B cell (primary cell): ENCODE measurements at regions not wholly inside any gene's neighbourhood (a gene's known extent, or its start where the extent isn't known, plus 50 kb on each side); places are given as distances from the start of the nearest gene placed in this dataset.

Source experiments
- EZH2 ChIP-seq: IDR thresholded peaks from 2 replicates; pipeline ENCODE4 v1.6.1; 2012; ENCODE audit warnings: borderline replicate concordance, low read depth, mild to moderate bottlenecking, moderate library complexity, low read length; ENCODE audit not compliant: insufficient read depth, poor library complexity, severe bottlenecking
- TF ChIP-seq, protein P1 (sequence below): fragments of 200-600 bp; IDR thresholded peaks from one replicate; pipeline ENCODE4 v1.8.0; 2022; ENCODE audit warnings: antibody characterized with exemption, mild to moderate bottlenecking

DNA sequence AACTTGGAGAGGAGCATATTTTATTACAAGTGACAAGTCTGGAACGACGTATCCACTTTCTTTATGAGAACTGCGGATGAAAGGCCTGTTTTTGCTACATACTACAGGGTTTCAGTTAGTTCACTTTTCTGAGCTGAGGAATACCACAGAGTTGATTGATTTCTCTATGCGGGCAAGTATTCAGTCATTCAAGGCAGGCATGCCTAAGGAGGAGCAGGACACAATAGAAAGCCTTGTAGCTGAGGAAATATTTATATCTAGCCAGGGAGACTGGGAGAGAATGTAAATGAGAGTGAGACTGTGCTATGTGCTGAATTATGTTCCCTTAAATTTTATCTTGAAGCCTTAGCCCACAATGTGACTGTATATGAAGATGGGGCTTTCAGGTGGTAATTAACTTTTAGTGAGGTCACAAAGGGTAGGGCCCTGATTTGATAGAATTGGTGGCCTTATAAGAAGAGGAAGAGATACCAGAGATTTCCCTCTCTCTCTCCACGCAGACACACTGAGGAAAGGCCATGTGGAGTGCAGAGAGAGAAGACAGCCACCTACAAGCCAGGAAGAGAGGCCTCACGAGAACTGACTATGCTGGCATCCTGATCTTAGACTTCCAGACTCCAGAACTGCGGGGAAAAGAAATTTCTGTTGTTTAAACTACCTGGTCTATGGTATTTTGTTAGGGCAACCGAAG, 459.0 kb upstream of the ATP2B1 start:
- TF ChIP-seq, protein P1, sequence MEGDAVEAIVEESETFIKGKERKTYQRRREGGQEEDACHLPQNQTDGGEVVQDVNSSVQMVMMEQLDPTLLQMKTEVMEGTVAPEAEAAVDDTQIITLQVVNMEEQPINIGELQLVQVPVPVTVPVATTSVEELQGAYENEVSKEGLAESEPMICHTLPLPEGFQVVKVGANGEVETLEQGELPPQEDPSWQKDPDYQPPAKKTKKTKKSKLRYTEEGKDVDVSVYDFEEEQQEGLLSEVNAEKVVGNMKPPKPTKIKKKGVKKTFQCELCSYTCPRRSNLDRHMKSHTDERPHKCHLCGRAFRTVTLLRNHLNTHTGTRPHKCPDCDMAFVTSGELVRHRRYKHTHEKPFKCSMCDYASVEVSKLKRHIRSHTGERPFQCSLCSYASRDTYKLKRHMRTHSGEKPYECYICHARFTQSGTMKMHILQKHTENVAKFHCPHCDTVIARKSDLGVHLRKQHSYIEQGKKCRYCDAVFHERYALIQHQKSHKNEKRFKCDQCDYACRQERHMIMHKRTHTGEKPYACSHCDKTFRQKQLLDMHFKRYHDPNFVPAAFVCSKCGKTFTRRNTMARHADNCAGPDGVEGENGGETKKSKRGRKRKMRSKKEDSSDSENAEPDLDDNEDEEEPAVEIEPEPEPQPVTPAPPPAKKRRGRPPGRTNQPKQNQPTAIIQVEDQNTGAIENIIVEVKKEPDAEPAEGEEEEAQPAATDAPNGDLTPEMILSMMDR, result no peak
- no peak for TF ChIP-seq EZH2
